Activated CD4-positive, alpha-beta T cell treated with anti-CD3 and anti-CD28 coated beads for 1 hour (primary cell): ENCODE measurements at regions not wholly inside any gene's neighbourhood (a gene's known extent, or its start where the extent isn't known, plus 50 kb on each side); places are given as distances from the start of the nearest gene placed in this dataset.

Source experiments
- DNase-seq: peaks from one replicate; pipeline ENCODE4 v3.0.0-alpha.2; 2020

GRCh38 chr5:117261948-117262571 lies 687.4 kb upstream of the SEMA6A start:
- DNase-seq: no peak

DNA sequence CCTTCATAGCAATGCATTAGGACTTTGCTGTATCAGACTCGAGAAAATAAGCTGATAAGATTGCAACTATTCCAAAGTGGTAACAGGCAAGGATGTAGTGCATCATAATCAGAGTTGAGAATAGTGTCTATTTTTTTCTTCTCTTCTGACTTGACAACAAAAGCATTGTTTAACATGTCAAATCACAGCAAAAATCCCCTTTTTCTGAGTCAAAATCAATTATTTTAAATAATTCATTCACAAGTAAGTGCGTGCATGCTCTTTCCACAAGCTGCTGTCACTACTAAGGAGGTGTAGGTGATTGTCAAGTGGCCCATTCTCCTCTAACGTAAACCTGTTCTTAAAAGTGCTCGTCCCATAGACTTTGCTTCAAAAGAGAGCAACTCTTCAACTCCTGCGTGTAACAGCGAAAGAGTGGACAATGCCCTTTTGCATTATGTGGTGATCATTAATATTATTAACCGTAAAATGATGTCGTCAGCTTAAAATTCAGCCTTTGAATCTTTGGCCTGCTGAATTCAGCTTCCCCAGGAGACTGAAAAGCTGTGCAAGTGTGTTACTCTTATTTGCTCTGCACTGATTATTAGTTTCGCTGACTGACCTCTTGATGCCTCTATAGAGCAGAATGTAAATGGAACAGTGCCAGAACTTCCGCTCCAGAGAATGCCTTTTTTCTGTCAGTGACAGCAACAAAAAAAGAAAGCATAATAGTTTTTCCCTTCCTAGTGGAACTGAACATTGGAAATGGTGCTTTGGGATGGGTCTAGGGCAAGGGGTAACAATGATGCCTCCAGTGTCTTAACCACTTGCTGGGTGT lies 680.8 kb upstream of the SEMA6A start:
- no peak for DNase-seq

GRCh38 chr5:117252566-117252965 lies 677.9 kb upstream of the SEMA6A start:
- no peak for DNase-seq

GRCh38 chr5:117249086-117249815 lies 674.6 kb upstream of the SEMA6A start:
- no peak for DNase-seq

DNA sequence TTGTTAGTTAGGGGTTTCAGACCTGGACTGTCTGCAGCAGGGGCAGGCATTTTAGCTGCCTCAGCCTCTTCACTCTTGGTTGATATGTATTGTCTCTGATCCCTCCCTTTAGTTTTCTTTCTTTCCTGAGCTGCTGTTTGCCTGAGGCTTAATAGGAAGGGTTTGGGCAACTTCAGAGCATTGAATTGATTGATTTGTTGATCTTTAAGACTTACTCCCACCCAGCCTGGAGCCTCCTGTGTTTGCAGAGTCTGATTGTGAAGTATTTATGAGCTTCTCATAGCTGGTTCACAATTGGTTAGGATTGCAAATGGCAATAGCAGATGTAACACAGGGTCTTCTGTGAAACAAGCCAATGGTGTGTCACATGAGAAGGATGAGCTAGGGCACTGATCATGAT lies 671.8 kb upstream of the SEMA6A start:
- DNase-seq: no peak

DNA sequence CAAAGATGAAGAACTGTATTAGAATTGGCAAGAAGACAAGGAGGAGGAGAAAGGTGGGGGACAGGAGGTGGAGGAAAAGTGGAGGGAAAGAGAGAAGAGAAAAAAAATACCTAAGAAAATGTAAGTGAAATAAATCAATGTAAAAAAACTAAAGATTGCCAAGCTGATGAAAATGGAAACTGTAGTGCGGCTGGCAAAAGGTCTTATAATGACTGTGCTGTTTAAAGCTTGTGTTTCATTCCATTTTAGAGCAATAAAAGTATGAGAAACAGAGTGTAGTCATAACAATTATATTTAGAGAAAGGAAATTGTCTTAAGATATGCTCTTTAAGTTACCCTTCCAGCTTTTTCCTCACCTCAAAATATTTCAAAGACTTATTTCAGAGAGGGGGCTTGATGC lies 670.5 kb upstream of the SEMA6A start:
- DNase-seq: no peak

GRCh38 chr5:117242028-117242427 lies 667.4 kb upstream of the SEMA6A start:
- no peak for DNase-seq

- DNase-seq: no peak
Measured at GRCh38 chr5:117236941-117237340, 662.3 kb upstream of the SEMA6A start.

- DNase-seq: no peak
Measured at GRCh38 chr5:117235786-117236185, 661.2 kb upstream of the SEMA6A start.

DNA sequence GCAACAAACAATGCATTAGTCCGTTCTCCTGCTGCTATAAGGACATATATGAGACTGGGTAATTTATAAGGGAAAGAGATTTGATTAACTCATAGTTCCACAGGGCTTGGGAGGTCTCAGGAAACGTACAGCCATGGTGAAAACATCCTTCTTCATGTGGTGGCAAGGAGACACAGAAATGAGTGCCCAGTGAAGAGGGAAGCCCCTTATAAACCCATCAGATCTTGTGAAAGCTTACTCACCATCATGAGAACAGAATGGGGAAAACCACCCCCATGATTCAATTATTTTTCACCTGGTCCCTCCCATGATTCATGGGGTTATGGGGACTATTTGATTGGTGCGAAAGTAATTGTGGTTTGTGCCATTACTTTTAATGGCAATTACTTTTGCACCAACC lies 655.8 kb upstream of the SEMA6A start:
- DNase-seq: no peak

- no peak for DNase-seq
Measured at GRCh38 chr5:117220730-117221129, 646.1 kb upstream of the SEMA6A start.

DNA sequence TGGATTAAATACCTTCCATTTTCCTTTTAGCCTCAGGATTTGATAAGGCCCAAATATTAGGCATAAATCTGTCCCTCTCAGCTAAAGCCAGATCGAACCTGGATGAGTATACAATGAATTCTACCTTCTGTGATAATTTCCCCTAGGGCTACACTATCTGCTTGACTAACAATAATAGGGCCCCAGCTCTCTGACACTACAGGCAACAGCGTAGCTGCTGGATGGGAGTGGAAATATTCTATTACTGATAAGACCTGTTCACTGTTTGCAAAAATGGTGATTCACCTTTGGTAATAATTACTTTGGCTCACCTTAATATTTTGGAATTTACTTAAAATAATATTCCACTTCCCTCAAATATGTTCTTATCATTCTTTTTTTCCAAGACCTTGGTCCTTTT lies 644.2 kb upstream of the SEMA6A start:
- no peak for DNase-seq

DNA sequence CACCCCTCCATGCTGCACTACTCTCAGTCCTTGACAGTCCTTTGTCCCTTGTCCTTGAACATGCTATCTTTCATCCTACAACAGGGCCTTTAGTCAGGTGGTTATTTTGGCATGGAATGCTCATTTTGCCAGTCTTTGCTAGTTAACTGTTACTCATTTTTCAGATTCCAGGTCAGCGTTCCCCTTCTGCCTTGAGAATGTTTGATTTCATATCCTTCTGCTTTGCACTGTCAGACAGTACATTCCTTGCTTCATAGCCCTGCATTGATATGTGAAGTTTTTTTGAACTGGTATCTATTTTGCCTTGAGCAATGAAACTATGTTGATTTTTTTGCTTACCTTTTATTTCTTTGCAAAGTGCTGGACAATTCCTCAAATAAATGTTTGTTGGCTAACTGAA lies 638.2 kb upstream of the SEMA6A start:
- DNase-seq: no peak

- DNase-seq: no peak
Measured at GRCh38 chr5:117210796-117211195, 636.2 kb upstream of the SEMA6A start.

DNA sequence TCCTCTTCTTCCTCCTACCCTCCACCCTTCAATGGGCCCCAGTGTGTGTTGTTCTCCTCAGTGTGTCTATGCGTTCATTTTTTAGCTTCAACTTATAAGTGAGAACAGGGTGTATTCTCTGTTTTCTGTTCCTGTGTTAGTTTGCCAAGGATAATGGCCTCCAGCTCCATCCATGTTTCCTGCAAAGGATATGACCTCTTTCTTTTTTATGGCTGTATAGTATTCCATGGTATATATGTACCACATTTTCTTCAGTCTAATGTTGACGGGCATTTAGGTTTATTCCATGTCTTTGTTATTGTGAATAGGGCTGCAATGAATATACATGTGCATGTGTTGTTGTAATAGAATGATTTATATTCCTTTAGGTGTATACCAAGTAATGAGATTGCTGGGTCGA lies 634.9 kb upstream of the SEMA6A start:
- DNase-seq: no peak

- DNase-seq: no peak
Measured at GRCh38 chr5:117207088-117207668, 632.6 kb upstream of the SEMA6A start.

GRCh38 chr5:117205894-117206293 lies 631.3 kb upstream of the SEMA6A start:
- DNase-seq: no peak

- DNase-seq: no peak
Measured at GRCh38 chr5:117204926-117205869, 630.6 kb upstream of the SEMA6A start.

DNA sequence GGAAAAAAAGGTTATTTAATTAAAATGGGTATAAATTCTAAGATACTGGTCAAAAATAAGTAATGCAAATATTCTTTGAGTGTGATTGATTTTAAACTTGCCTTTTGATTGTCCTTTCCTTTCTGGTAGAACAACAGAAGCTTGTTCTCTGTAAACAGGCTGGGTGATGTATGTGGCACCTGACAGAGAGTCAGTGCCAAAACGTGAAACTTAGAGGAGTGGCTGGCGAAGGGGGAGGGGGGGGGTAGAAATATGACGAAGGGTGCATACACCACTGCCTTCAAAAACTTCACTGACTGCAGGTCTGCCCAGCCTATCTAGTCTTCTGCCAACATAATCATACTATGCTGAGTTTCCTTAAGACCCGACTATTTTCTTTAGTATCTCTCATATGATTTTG lies 629.8 kb upstream of the SEMA6A start:
- DNase-seq: no peak

- DNase-seq: no peak
Measured at GRCh38 chr5:117203584-117203983, 629.0 kb upstream of the SEMA6A start.

GRCh38 chr5:117201001-117201400 lies 626.4 kb upstream of the SEMA6A start:
- DNase-seq: no peak

DNA sequence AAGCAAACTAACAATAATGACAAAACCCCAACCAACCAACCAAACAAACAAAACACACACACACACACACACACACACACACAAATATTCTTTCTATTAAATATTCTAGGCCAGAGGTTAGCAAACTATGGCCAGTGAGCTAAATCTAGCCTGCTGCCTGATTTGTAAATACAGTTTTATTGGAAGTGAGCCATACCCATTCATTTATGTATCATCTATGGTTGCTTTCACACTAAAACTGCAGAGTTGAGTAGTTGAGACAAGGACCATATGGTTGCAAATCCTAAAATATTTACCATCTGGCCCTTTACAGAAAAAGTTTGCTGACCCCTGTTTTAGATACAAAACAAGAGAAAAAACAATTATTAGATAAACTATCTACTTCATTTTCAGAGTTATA lies 620.5 kb upstream of the SEMA6A start:
- no peak for DNase-seq

- DNase-seq: no peak
Measured at GRCh38 chr5:117191251-117191650, 616.6 kb upstream of the SEMA6A start.
